ENCODE measurements at regions not wholly inside any gene's neighbourhood (a gene's known extent, or its start where the extent isn't known, plus 50 kb on each side); places are given as distances from the start of the nearest gene placed in this dataset.
"Not testable (repeated sequence)": the region's sequence is repeated elsewhere in the genome, so short reads cannot be mapped to it uniquely, and the experiment has no call there.

GRCh38 chr7:53413021-53413420 is 377.6 kb downstream of the POM121L12 start:
- DNase-seq = no peak

GRCh38 chr7:53415816-53416215 is 380.4 kb downstream of the POM121L12 start:
- no peak for DNase-seq

GRCh38 chr7:53418834-53419482 is 383.5 kb downstream of the POM121L12 start:
- no peak for DNase-seq

- no peak for DNase-seq
These were observed 385.1 kb downstream of the POM121L12 start for GRCh38 chr7:53420550-53420949.

- no peak for DNase-seq
These were observed 386.9 kb downstream of the POM121L12 start for GRCh38 chr7:53422291-53422690.

- no peak for DNase-seq
These were observed 390.8 kb downstream of the POM121L12 start for GRCh38 chr7:53426145-53426750.

- no peak for DNase-seq
These were observed 392.6 kb downstream of the POM121L12 start for GRCh38 chr7:53428045-53428444.

- no peak for DNase-seq
These were observed 396.5 kb downstream of the POM121L12 start for GRCh38 chr7:53431901-53432300.

- no peak for DNase-seq
These were observed 401.9 kb downstream of the POM121L12 start for GRCh38 chr7:53437336-53437735.

GRCh38 chr7:53446170-53446569 is 410.7 kb downstream of the POM121L12 start:
- no peak for DNase-seq

- DNase-seq = no peak
These were observed 423.2 kb downstream of the POM121L12 start for GRCh38 chr7:53458636-53459035.

GRCh38 chr7:53466371-53466770 is 430.9 kb downstream of the POM121L12 start:
- no peak for DNase-seq

- DNase-seq = no peak
These were observed 435.0 kb downstream of the POM121L12 start for GRCh38 chr7:53470336-53470970.

GRCh38 chr7:53473371-53473770 is 437.9 kb downstream of the POM121L12 start:
- no peak for DNase-seq

GRCh38 chr7:53475776-53476175 is 440.3 kb downstream of the POM121L12 start:
- DNase-seq = no peak

- DNase-seq = no peak
These were observed 441.1 kb downstream of the POM121L12 start for GRCh38 chr7:53476566-53476965.

- no peak for DNase-seq
These were observed 449.9 kb downstream of the POM121L12 start for GRCh38 chr7:53485354-53485753.

- DNase-seq = peak; percentile 52
These were observed 455.6 kb downstream of the POM121L12 start for GRCh38 chr7:53491051-53491450.

GRCh38 chr7:53495181-53495580 is 459.7 kb downstream of the POM121L12 start:
- DNase-seq = not testable (repeated sequence)

- no peak for DNase-seq
These were observed 464.6 kb downstream of the POM121L12 start for GRCh38 chr7:53500076-53500475.

- DNase-seq = no peak
These were observed 469.5 kb downstream of the POM121L12 start for GRCh38 chr7:53504914-53505313.

- DNase-seq = no peak
These were observed 482.9 kb downstream of the POM121L12 start for GRCh38 chr7:53518319-53518718.

- no peak for DNase-seq
These were observed 485.4 kb downstream of the POM121L12 start for GRCh38 chr7:53520841-53521240.

- no peak for DNase-seq
These were observed 486.3 kb downstream of the POM121L12 start for GRCh38 chr7:53521638-53522184.
